Body of pancreas (tissue), 4 donors: ENCODE measurements at regions not wholly inside any gene's neighbourhood (a gene's known extent, or its start where the extent isn't known, plus 50 kb on each side); places are given as distances from the start of the nearest gene placed in this dataset.
"Not testable (repeated sequence)": the region's sequence is repeated elsewhere in the genome, so short reads cannot be mapped to it uniquely, and the experiment has no call there.

Source experiments
- POLR2A ChIP-seq, 3 donors: fragments of 450-650 bp; IDR thresholded peaks; one replicate each; pipeline ENCODE4 v1.6.1; 2016; ENCODE audit warnings: antibody characterized with exemption in 3 of 3, mild to moderate bottlenecking in 2 of 3
- TF ChIP-seq, protein P1 (sequence below), 7 experiments: fragments of 450-650 bp in 4 of 7; fragments of 200-600 bp in 3 of 7; sonication (generic) in 3 of 7; IDR thresholded peaks; one replicate each; pipeline ENCODE4 v1.5.1; 2016 to 2019; ENCODE audit warnings: antibody characterized with exemption in 7 of 7

GRCh38 chr2:8613207-8613999 lies 68.5 kb upstream of the ID2 start:
- TF ChIP-seq POLR2A (IDR thresholded peaks at IDR 0.05), result not testable (repeated sequence)
- TF ChIP-seq, protein P1, sequence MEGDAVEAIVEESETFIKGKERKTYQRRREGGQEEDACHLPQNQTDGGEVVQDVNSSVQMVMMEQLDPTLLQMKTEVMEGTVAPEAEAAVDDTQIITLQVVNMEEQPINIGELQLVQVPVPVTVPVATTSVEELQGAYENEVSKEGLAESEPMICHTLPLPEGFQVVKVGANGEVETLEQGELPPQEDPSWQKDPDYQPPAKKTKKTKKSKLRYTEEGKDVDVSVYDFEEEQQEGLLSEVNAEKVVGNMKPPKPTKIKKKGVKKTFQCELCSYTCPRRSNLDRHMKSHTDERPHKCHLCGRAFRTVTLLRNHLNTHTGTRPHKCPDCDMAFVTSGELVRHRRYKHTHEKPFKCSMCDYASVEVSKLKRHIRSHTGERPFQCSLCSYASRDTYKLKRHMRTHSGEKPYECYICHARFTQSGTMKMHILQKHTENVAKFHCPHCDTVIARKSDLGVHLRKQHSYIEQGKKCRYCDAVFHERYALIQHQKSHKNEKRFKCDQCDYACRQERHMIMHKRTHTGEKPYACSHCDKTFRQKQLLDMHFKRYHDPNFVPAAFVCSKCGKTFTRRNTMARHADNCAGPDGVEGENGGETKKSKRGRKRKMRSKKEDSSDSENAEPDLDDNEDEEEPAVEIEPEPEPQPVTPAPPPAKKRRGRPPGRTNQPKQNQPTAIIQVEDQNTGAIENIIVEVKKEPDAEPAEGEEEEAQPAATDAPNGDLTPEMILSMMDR (IDR thresholded peaks at IDR 0.05), result not testable (repeated sequence)
